Liver (tissue), 8 donors: ENCODE measurements at regions not wholly inside any gene's neighbourhood (a gene's known extent, or its start where the extent isn't known, plus 50 kb on each side); places are given as distances from the start of the nearest gene placed in this dataset.

Experiments used
- DNase-seq: peaks from one replicate; pipeline ENCODE4 v3.0.0-alpha.2; 2017; ENCODE audit warnings: low spot score
- H3K27ac ChIP-seq, 2 donors: one replicate each; pipeline ENCODE4 v1.7.0; 2013; ENCODE audit warnings: inconsistent platforms in 2 of 2, low read length in 2 of 2, control low read depth in 1 of 2, low read depth in 1 of 2, mild to moderate bottlenecking in 1 of 2
- H3K27me3 ChIP-seq, 4 donors: one replicate each; pipeline versions ENCODE4 v1.6.1 to v1.7.0; 2013; ENCODE audit warnings: low read length in 3 of 4, inconsistent platforms in 1 of 4, mild to moderate bottlenecking in 1 of 4, moderate library complexity in 1 of 4; ENCODE audit not compliant: control insufficient read depth in 4 of 4, insufficient read depth in 4 of 4
- H3K36me3 ChIP-seq, 4 donors: one replicate each; pipeline versions ENCODE4 v1.6.1 to v1.7.0; 2013; ENCODE audit warnings: low read length in 3 of 4, mild to moderate bottlenecking in 3 of 4, low read depth in 1 of 4, moderate library complexity in 1 of 4; ENCODE audit not compliant: control insufficient read depth in 4 of 4, insufficient read depth in 3 of 4
- H3K4me1 ChIP-seq, 4 donors: one replicate each; pipeline versions ENCODE4 v1.6.1 to v1.7.0; 2013; ENCODE audit warnings: low read length in 3 of 4, mild to moderate bottlenecking in 3 of 4, moderate library complexity in 1 of 4; ENCODE audit not compliant: control insufficient read depth in 4 of 4, insufficient read depth in 4 of 4
- H3K4me3 ChIP-seq, 3 donors: one replicate each; pipeline versions ENCODE4 v1.6.1 to v1.7.0; 2013; ENCODE audit warnings: low read length in 3 of 3, control low read depth in 1 of 3, low read depth in 1 of 3, mild to moderate bottlenecking in 1 of 3
- H3K9ac ChIP-seq, 2 donors: one replicate each; pipeline ENCODE4 v1.7.0; 2013; ENCODE audit warnings: low read length in 2 of 2, mild to moderate bottlenecking in 2 of 2, moderate library complexity in 2 of 2, control low read depth in 1 of 2, low read depth in 1 of 2
- H3K9me3 ChIP-seq, 4 donors: one replicate each; pipeline versions ENCODE4 v1.6.1 to v1.7.0; 2013; ENCODE audit warnings: low read length in 3 of 4; ENCODE audit not compliant: control insufficient read depth in 4 of 4
- CTCF ChIP-seq: fragments of 150-350 bp; IDR thresholded peaks from 2 replicates; pipeline ENCODE4 v1.5.1; 2017; ENCODE audit warnings: improper control_type of control experiment, low read depth, low read length; ENCODE audit not compliant: missing input control
- EGR1 ChIP-seq, 2 donors: IDR thresholded peaks; 2 replicates each; pipeline ENCODE4 v1.6.1; 2016 to 2018; ENCODE audit warnings: antibody characterized with exemption in 2 of 2, low read depth in 2 of 2
- FOXA2 ChIP-seq: IDR thresholded peaks from 2 replicates; pipeline ENCODE4 v1.6.1; 2016; ENCODE audit warnings: antibody characterized with exemption
- GABPA ChIP-seq, 2 donors: IDR thresholded peaks in 1 of 2; conservative IDR thresholded peaks in 1 of 2; 2 replicates each; pipeline ENCODE4 v1.6.1; 2016; ENCODE audit warnings: antibody characterized with exemption in 2 of 2, mild to moderate bottlenecking in 1 of 2, moderate library complexity in 1 of 2
- HNF4A ChIP-seq, 2 donors: conservative IDR thresholded peaks; 2 replicates each; pipeline ENCODE4 v1.6.1; 2016; ENCODE audit warnings: antibody characterized with exemption in 2 of 2, mild to moderate bottlenecking in 2 of 2
- HNF4G ChIP-seq: IDR thresholded peaks from 2 replicates; pipeline ENCODE4 v1.6.1; 2016; ENCODE audit warnings: antibody characterized with exemption
- JUND ChIP-seq, 2 donors: IDR thresholded peaks; 2 replicates each; pipeline ENCODE4 v1.6.1; 2016; ENCODE audit warnings: antibody characterized with exemption in 2 of 2
- MAX ChIP-seq: IDR thresholded peaks from 2 replicates; pipeline ENCODE4 v1.6.1; 2016; ENCODE audit warnings: antibody characterized with exemption
- RAD21 ChIP-seq, 2 donors: IDR thresholded peaks; 2 replicates each; pipeline ENCODE4 v1.6.1; 2016; ENCODE audit warnings: antibody characterized with exemption in 2 of 2, mild to moderate bottlenecking in 2 of 2
- REST ChIP-seq: IDR thresholded peaks from 2 replicates; pipeline ENCODE4 v1.6.1; 2016; ENCODE audit warnings: antibody characterized with exemption, mild to moderate bottlenecking
- RXRA ChIP-seq, 2 donors: IDR thresholded peaks; 2 replicates each; pipeline ENCODE4 v1.6.1; 2017 to 2018; ENCODE audit warnings: antibody characterized with exemption in 2 of 2, mild to moderate bottlenecking in 1 of 2
- SP1 ChIP-seq: IDR thresholded peaks from 2 replicates; pipeline ENCODE4 v1.6.1; 2018; ENCODE audit warnings: antibody characterized with exemption, mild to moderate bottlenecking
- TAF1 ChIP-seq: conservative IDR thresholded peaks from 2 replicates; pipeline ENCODE4 v1.6.1; 2016; ENCODE audit warnings: antibody characterized with exemption, mild to moderate bottlenecking
- YY1 ChIP-seq: IDR thresholded peaks from 2 replicates; pipeline ENCODE4 v1.6.1; 2016; ENCODE audit warnings: antibody characterized with exemption, mild to moderate bottlenecking
- ZBTB33 ChIP-seq: IDR thresholded peaks from 2 replicates; pipeline ENCODE4 v1.6.1; 2016; ENCODE audit warnings: antibody characterized with exemption
- WGBS: extraction: QIAGEN DNeasy Blood & Tissue Kit; methylation state at CpG from one replicate; pipeline ENCODE4 v1.1.7; 2013; 5-methylcytosine and 5-hydroxymethylcytosine counted together
- donor health status: healthy.
- donor health status: healthy.
- donor health status: healthy.
- donor health status: healthy.
- donor health status: healthy.

- 87% methylated on average over 2 of the region's 2 CpGs for WGBS
- DNase-seq: no peak
- H3K4me3 ChIP-seq: no peak overlapping the region
- no peaks in the 10 kb centered on the region for H3K27me3 ChIP-seq
- peaks cover 0 to 12% (median 10%) of the 10 kb centered on the region in 4 donors for H3K4me1 ChIP-seq
- no peak for TF ChIP-seq TAF1
- TF ChIP-seq EGR1 (IDR thresholded peaks at IDR 0.05; ENCODE audit: low read depth in 2 of 2): no peak
- TF ChIP-seq JUND (IDR thresholded peaks at IDR 0.05): no peak
- no peak for TF ChIP-seq CTCF
- no peak for TF ChIP-seq ZBTB33
- no peak for TF ChIP-seq MAX
- TF ChIP-seq SP1: no peak
- TF ChIP-seq RXRA (IDR thresholded peaks at IDR 0.05): no peak
- TF ChIP-seq REST: no peak
- no peak for TF ChIP-seq HNF4A (conservative IDR thresholded peaks at IDR 0.05)
- TF ChIP-seq RAD21 (IDR thresholded peaks at IDR 0.05): no peak
- no peak for TF ChIP-seq FOXA2
- no peak for TF ChIP-seq YY1
- H3K9me3 ChIP-seq: no peaks in the 10 kb centered on the region
- H3K36me3 ChIP-seq: no peaks in the 10 kb centered on the region
- H3K9ac ChIP-seq: no peak overlapping the region
- H3K27ac ChIP-seq: no peak overlapping the region
These were observed 187.3 kb upstream of the JAG1 start for GRCh38 chr20:10861090-10861489.

GRCh38 chr20:10861619-10862018, 187.8 kb upstream of the JAG1 start:
- Histone ChIP-seq H3K36me3 (no peaks in the 10 kb centered on the region), H3K9me3 (no peaks in the 10 kb centered on the region), H3K4me3 (no peak overlapping the region), H3K27ac (no peak overlapping the region), H3K4me1 (peaks cover 0 to 9% (median 6%) of the 10 kb centered on the region in 4 donors), H3K27me3 (no peaks in the 10 kb centered on the region), H3K9ac (no peak overlapping the region)
- no peak for DNase-seq
- 73% methylated on average over 2 of the region's 2 CpGs for WGBS
- TF ChIP-seq RAD21 (IDR thresholded peaks at IDR 0.05) (no peak), GABPA (IDR thresholded peaks at IDR 0.05 in 1 of 2, conservative IDR thresholded peaks at IDR 0.05 in 1 of 2) (no peak), JUND (IDR thresholded peaks at IDR 0.05) (no peak), HNF4G (no peak), REST (no peak)
